Smooth muscle cell (in vitro differentiated cells): ENCODE measurements at regions not wholly inside any gene's neighbourhood (a gene's known extent, or its start where the extent isn't known, plus 50 kb on each side); places are given as distances from the start of the nearest gene placed in this dataset.
A peak's percentile ranks its signal among the peaks of the same experiment; 100 is the strongest.

Experiments
- DNase-seq: peaks from one replicate; lab custom pipeline; 2025; ENCODE audit not compliant: unreplicated experiment; lab: John Stamatoyannopoulos, UW
- H2AFZ ChIP-seq: fragments of 200-600 bp; sonication (generic); 2 replicates; pipeline ENCODE4 v1.6.0; 2016; ENCODE audit warnings: antibody characterized with exemption, low read depth, mild to moderate bottlenecking
- H3F3A ChIP-seq: fragments of 200-600 bp; sonication (generic); 2 replicates; pipeline ENCODE4 v1.6.0; 2017; ENCODE audit warnings: antibody characterized with exemption, low read depth
- H3K27ac ChIP-seq: fragments of 200-600 bp; sonication (generic); 2 replicates; pipeline ENCODE4 v1.5.1; 2016; ENCODE audit warnings: low read depth, mild to moderate bottlenecking
- H3K27me3 ChIP-seq: fragments of 200-600 bp; sonication (generic); 2 replicates; pipeline ENCODE4 v1.6.1; 2016; ENCODE audit warnings: low read depth, mild to moderate bottlenecking
- H3K36me3 ChIP-seq: fragments of 200-600 bp; sonication (generic); 2 replicates; pipeline ENCODE4 v1.5.1; 2016; ENCODE audit warnings: low read depth
- H3K4me1 ChIP-seq: fragments of 200-600 bp; sonication (generic); 2 replicates; pipeline ENCODE4 v1.5.1; 2016; ENCODE audit warnings: low read depth
- H3K4me2 ChIP-seq: fragments of 200-600 bp; sonication (generic); 2 replicates; pipeline ENCODE4 v1.6.0; 2016; ENCODE audit warnings: mild to moderate bottlenecking
- H3K4me3 ChIP-seq: fragments of 200-600 bp; sonication (generic); 2 replicates; pipeline ENCODE4 v1.5.1; 2016; ENCODE audit warnings: mild to moderate bottlenecking
- H3K79me2 ChIP-seq: fragments of 200-600 bp; sonication (generic); 2 replicates; pipeline ENCODE4 v1.6.0; 2016; ENCODE audit warnings: low read depth, mild to moderate bottlenecking
- H3K9ac ChIP-seq: fragments of 200-600 bp; sonication (generic); 2 replicates; pipeline ENCODE4 v1.6.0; 2016; ENCODE audit warnings: low read depth
- H3K9me3 ChIP-seq: fragments of 200-600 bp; sonication (generic); replicated peaks from 2 replicates; pipeline ENCODE4 v1.5.1; 2016; ENCODE audit warnings: low read depth
- H4K20me1 ChIP-seq: fragments of 200-600 bp; sonication (generic); 2 replicates; pipeline ENCODE4 v1.6.0; 2016; ENCODE audit warnings: low read depth
- CTCF ChIP-seq: fragments of 200-600 bp; sonication (generic); IDR thresholded peaks from 2 replicates; pipeline ENCODE4 v1.5.1; 2017; ENCODE audit warnings: borderline replicate concordance, mild to moderate bottlenecking, antibody characterized with exemption; ENCODE audit not compliant: insufficient read depth, poor library complexity, severe bottlenecking
- WGBS: methylation state at CpG from one replicate; pipeline ENCODE4 v1.1.7; 2016; ENCODE audit warnings: low lambda C conversion rate; 5-methylcytosine and 5-hydroxymethylcytosine counted together

DNA sequence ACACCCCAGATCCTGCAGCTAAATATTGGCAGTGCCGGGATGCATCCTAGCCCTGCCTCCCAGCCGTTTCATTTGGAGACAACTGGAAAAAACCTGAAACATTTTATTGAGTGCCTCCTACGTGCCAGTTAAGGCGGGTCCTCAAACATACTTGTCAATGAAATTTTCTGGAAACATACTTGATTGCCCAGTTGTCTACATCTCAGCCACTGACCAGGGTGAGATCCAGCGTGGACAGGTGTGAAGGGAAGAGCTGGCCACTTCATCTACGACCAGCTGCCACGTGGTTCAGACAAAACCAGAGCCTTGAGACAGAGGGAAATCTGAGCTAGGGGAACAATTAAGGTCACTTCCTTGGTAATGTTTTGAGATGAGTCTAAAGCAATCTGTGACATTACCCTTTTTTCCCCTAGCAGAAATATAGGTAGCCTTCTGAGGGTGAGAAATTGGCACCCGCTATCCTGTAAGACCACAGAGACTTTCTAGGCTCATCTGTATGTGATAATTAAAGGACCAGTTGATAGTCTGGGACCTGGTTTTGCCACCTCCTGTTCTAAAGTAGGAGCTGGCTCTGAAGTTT, 116.3 kb upstream of the MTHFD1L start:
- Histone ChIP-seq H2AFZ (no peak overlapping the region), H3K79me2 (no peaks in the 10 kb centered on the region), H3K9ac (no peak overlapping the region), H3K4me1 (peaks cover 14% of the 10 kb centered on the region), H3K27ac (no peak overlapping the region), H4K20me1 (peaks cover 14% of the 10 kb centered on the region), H3K9me3 (no peaks in the 10 kb centered on the region), H3K4me3 (no peak overlapping the region), H3K36me3 (no peaks in the 10 kb centered on the region), H3F3A (no peaks in the 10 kb centered on the region), H3K4me2 (no peak overlapping the region), H3K27me3 (peaks cover 40% of the 10 kb centered on the region)
- DNase-seq: no peak
- TF ChIP-seq CTCF: no peak
- 90% methylated on average over 8 of the region's 8 CpGs for WGBS

GRCh38 chr6:150751296-150751695, 114.2 kb upstream of the MTHFD1L start:
- Histone ChIP-seq H3K9ac (no peak overlapping the region), H3K79me2 (no peaks in the 10 kb centered on the region), H3K27me3 (peaks cover 35% of the 10 kb centered on the region), H3K27ac (no peak overlapping the region), H3K9me3 (no peaks in the 10 kb centered on the region), H3K36me3 (no peaks in the 10 kb centered on the region), H3F3A (no peaks in the 10 kb centered on the region), H4K20me1 (peaks cover 10% of the 10 kb centered on the region), H3K4me1 (peaks cover 14% of the 10 kb centered on the region), H3K4me2 (peak overlapping the region; percentile 51), H3K4me3 (no peak overlapping the region), H2AFZ (no peak overlapping the region)
- no peak for TF ChIP-seq CTCF
- DNase-seq: no peak
- 57% methylated on average over 3 of the region's 3 CpGs for WGBS

GRCh38 chr6:150752409-150752808, 113.1 kb upstream of the MTHFD1L start:
- no peak overlapping the region for H3K4me2 ChIP-seq

More at GRCh38 chr6:150752409-150752808, 113.1 kb upstream of the MTHFD1L start:
- Histone ChIP-seq H3K36me3 (no peaks in the 10 kb centered on the region), H3K27me3 (peaks cover 26% of the 10 kb centered on the region), H3K9ac (no peak overlapping the region), H3K79me2 (no peaks in the 10 kb centered on the region), H3K4me3 (no peak overlapping the region), H3K4me1 (peaks cover 14% of the 10 kb centered on the region), H2AFZ (no peak overlapping the region), H3K9me3 (no peaks in the 10 kb centered on the region), H4K20me1 (peaks cover 4% of the 10 kb centered on the region), H3F3A (no peaks in the 10 kb centered on the region), H3K27ac (no peak overlapping the region)
- WGBS: 84% methylated on average over 2 of the region's 2 CpGs
- TF ChIP-seq CTCF: no peak
- no peak for DNase-seq
